ENCODE measurements at regions not wholly inside any gene's neighbourhood (a gene's known extent, or its start where the extent isn't known, plus 50 kb on each side); places are given as distances from the start of the nearest gene placed in this dataset.

DNA sequence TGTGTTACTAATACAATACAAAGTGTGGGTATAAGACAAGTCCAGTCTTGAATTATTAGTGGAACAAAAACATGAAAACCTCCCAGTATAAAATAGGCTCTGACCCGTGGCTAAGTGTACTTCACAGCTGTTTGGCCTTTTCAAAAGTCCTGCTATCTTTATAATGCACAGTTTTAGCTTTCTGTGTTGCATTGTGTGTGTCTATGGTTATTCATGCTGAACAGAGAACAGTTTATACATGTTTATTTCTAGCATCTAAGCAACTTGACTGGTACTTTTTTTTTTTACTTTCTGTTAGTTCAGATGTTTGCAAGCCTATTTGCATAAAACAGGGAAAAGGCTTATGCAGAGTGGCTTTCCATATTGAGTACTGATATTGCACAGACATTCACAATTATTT is 119.2 kb upstream of the CCN2 start:
- Histone ChIP-seq H3K36me3 (ENCODE audit: control insufficient read depth, insufficient read depth, low read length, severe bottlenecking) (no peaks in the 10 kb centered on the region), H3K4me3 (ENCODE audit: low read length) (no peak overlapping the region), H3K9me3 (ENCODE audit: control insufficient read depth, low read length) (no peaks in the 10 kb centered on the region), H3K27me3 (replicated peaks; ENCODE audit: control insufficient read depth, insufficient read depth, low read length) (no peaks in the 10 kb centered on the region), H3K9ac (ENCODE audit: low read length) (no peak overlapping the region), H3K4me1 (ENCODE audit: control insufficient read depth, insufficient read depth, low read length) (peaks cover 8% of the 10 kb centered on the region)
- DNase-seq (ENCODE audit: low read depth): no peak

DNA sequence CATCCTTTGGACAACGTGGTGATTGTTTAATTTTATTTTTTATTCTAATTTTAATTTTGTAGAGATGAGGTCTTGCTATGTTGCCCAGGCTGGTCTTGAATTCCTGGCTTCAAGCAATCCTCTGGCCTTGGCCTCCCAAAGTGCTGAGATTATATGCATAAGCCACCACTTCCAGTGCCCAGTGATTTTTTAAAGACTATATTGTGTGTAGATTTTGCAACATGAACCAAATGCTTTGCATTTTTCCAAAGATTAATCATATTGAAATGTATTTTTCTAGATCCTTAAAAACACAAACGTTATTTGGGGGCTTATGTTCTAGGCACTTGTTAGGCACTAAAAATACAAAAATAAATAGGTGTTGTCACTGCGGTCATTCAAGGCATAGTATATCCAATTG is 117.6 kb upstream of the CCN2 start:
- Histone ChIP-seq H3K4me3 (ENCODE audit: low read length) (no peak overlapping the region), H3K36me3 (ENCODE audit: control insufficient read depth, insufficient read depth, low read length, severe bottlenecking) (no peaks in the 10 kb centered on the region), H3K9ac (ENCODE audit: low read length) (no peak overlapping the region), H3K4me1 (ENCODE audit: control insufficient read depth, insufficient read depth, low read length) (peaks cover 17% of the 10 kb centered on the region), H3K9me3 (ENCODE audit: control insufficient read depth, low read length) (no peaks in the 10 kb centered on the region), H3K27me3 (replicated peaks; ENCODE audit: control insufficient read depth, insufficient read depth, low read length) (no peaks in the 10 kb centered on the region)
- no peak for DNase-seq (ENCODE audit: low read depth)

DNA sequence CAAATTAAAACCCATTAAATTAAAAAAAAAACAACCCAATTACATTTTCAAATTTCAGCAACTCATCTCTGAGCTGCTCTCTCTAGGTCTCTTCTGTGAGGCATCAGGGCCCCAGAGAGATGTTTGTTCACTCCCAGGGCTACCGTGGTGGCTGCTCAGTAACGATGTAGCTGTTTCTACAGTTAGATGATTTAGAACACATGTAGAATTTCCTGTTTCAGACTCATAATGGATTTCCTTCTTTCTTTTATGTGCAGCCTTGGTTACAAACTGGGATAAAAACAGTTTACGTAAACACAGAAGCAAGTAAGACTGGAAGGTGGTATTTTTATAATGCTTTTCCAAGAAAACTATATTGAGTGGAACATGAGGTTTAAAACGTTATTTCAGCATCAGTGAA is 116.1 kb upstream of the CCN2 start:
- no peak for DNase-seq (ENCODE audit: low read depth)
- Histone ChIP-seq H3K36me3 (ENCODE audit: control insufficient read depth, insufficient read depth, low read length, severe bottlenecking) (no peaks in the 10 kb centered on the region), H3K9ac (ENCODE audit: low read length) (no peak overlapping the region), H3K27me3 (replicated peaks; ENCODE audit: control insufficient read depth, insufficient read depth, low read length) (no peaks in the 10 kb centered on the region), H3K4me3 (ENCODE audit: low read length) (no peak overlapping the region), H3K4me1 (ENCODE audit: control insufficient read depth, insufficient read depth, low read length) (peaks cover 20% of the 10 kb centered on the region), H3K9me3 (ENCODE audit: control insufficient read depth, low read length) (no peaks in the 10 kb centered on the region)

DNA sequence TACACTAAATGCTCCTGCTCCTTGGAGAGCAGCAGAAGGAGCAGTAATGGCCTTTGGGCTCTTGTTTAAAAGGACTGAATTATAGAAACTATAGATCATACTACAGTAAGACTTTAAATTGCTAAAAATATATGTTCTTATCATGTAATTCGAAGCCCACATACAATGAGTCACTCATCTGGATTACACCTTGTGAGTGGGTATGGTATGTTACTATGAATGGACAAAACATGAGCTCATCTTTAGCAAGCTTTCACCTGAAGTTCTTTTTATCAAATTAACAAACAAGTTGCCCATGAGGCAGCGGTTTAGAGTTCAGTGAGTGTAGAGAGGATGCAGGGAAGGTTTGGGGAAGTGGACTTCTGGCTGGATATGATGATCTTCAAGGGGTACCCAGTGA is 114.4 kb upstream of the CCN2 start:
- DNase-seq (ENCODE audit: low read depth): no peak
- no peaks in the 10 kb centered on the region for H3K27me3 ChIP-seq (replicated peaks; ENCODE audit: control insufficient read depth, insufficient read depth, low read length)
- no peak overlapping the region for H3K4me3 ChIP-seq (ENCODE audit: low read length)
- H3K4me1 ChIP-seq (ENCODE audit: control insufficient read depth, insufficient read depth, low read length): peaks cover 20% of the 10 kb centered on the region
- H3K9ac ChIP-seq (ENCODE audit: low read length): no peak overlapping the region
- no peaks in the 10 kb centered on the region for H3K9me3 ChIP-seq (ENCODE audit: control insufficient read depth, low read length)
- no peaks in the 10 kb centered on the region for H3K36me3 ChIP-seq (ENCODE audit: control insufficient read depth, insufficient read depth, low read length, severe bottlenecking)

DNA sequence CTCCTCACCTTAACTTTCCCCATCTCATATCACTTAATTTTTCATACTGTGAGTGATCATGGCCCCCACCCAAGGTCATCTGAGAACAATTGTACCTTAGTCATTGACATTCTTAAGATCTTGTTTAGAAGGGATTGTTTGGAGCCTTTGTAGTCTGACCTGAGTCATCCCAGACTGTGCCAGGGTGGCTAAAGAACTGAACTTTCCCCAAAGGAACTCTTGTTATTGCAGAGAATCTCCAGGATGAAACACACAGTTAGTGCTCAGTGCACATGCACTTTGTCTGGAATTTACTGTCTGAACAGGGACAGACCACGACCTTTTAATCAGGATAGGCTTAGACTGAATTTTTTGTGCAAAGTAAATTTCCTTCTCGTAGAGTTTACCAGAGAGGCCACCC is 112.6 kb upstream of the CCN2 start:
- no peak overlapping the region for H3K4me3 ChIP-seq (ENCODE audit: low read length)
- H3K9ac ChIP-seq (ENCODE audit: low read length): peak overlapping the region; percentile 20
- H3K27me3 ChIP-seq (replicated peaks; ENCODE audit: control insufficient read depth, insufficient read depth, low read length): no peaks in the 10 kb centered on the region
- no peaks in the 10 kb centered on the region for H3K36me3 ChIP-seq (ENCODE audit: control insufficient read depth, insufficient read depth, low read length, severe bottlenecking)
- H3K4me1 ChIP-seq (ENCODE audit: control insufficient read depth, insufficient read depth, low read length): peaks cover 20% of the 10 kb centered on the region
- no peaks in the 10 kb centered on the region for H3K9me3 ChIP-seq (ENCODE audit: control insufficient read depth, low read length)
- DNase-seq (ENCODE audit: low read depth): peak; percentile 64

DNA sequence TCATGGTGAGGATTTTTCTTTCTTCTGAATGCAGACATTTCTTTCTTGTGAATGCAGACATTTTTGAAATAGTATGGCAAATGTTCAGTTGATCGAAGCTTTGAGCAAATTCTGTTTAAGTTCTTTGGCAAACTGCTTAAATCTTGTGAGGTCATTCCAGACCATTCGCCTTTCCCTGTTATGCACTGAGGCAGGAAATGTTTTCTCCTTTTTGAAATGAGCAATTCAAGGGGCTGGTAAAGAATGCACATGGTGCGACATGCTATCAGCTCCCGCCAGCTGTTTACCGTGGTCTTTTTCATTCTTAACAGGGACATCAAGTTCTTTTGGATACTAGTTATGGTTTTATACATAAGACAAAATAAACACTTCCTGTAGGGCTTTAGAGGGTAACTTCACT is 112.0 kb upstream of the CCN2 start:
- Histone ChIP-seq H3K9me3 (ENCODE audit: control insufficient read depth, low read length) (no peaks in the 10 kb centered on the region), H3K9ac (ENCODE audit: low read length) (peak overlapping the region; percentile 20), H3K27me3 (replicated peaks; ENCODE audit: control insufficient read depth, insufficient read depth, low read length) (no peaks in the 10 kb centered on the region), H3K4me1 (ENCODE audit: control insufficient read depth, insufficient read depth, low read length) (peaks cover 20% of the 10 kb centered on the region), H3K36me3 (ENCODE audit: control insufficient read depth, insufficient read depth, low read length, severe bottlenecking) (no peaks in the 10 kb centered on the region), H3K4me3 (ENCODE audit: low read length) (no peak overlapping the region)
- no peak for DNase-seq (ENCODE audit: low read depth)

DNA sequence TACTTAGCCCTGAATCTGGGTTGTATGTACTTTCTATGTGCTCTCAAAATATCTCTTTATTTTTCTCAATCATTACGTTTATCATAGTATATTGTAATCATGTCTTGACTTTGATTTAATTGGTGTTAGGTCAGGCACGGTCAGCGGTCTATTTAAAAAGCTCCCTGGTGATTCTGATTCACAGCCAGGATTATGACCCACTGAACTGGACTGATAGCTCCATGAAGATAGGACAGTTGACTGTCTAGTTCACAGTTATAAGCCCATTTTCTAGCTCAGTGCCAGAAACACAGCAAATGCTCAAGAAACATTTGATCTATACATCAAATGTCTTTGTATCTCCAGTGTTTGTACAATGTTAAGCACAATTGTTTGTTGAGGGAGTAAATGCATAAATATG is 111.5 kb upstream of the CCN2 start:
- H3K4me3 ChIP-seq (ENCODE audit: low read length): no peak overlapping the region
- no peak overlapping the region for H3K9ac ChIP-seq (ENCODE audit: low read length)
- peaks cover 20% of the 10 kb centered on the region for H3K4me1 ChIP-seq (ENCODE audit: control insufficient read depth, insufficient read depth, low read length)
- H3K27me3 ChIP-seq (replicated peaks; ENCODE audit: control insufficient read depth, insufficient read depth, low read length): no peaks in the 10 kb centered on the region
- no peaks in the 10 kb centered on the region for H3K36me3 ChIP-seq (ENCODE audit: control insufficient read depth, insufficient read depth, low read length, severe bottlenecking)
- H3K9me3 ChIP-seq (ENCODE audit: control insufficient read depth, low read length): no peaks in the 10 kb centered on the region
- no peak for DNase-seq (ENCODE audit: low read depth)

DNA sequence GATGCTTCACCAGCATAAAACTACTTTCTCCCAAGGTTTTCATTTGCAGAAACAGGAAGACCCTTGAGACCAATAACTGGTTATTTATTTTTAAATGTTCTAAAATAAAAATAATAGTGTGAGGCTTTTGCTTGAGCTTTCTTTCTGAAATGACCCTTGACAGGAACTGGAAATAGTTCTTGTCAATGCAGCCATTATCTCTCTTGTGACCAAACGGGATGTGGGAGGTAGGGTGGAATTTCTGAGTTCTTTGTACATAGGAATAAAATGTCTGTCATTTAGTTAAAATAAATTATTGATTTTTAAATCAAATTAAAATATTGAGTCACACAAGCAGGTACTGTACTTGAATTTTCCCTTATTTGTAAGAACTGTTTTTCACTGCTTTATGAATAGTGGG is 110.2 kb upstream of the CCN2 start:
- Histone ChIP-seq H3K4me1 (ENCODE audit: control insufficient read depth, insufficient read depth, low read length) (peaks cover 16% of the 10 kb centered on the region), H3K27me3 (replicated peaks; ENCODE audit: control insufficient read depth, insufficient read depth, low read length) (no peaks in the 10 kb centered on the region), H3K9me3 (ENCODE audit: control insufficient read depth, low read length) (peaks cover 3% of the 10 kb centered on the region), H3K4me3 (ENCODE audit: low read length) (no peak overlapping the region), H3K36me3 (ENCODE audit: control insufficient read depth, insufficient read depth, low read length, severe bottlenecking) (no peaks in the 10 kb centered on the region), H3K9ac (ENCODE audit: low read length) (no peak overlapping the region)
- no peak for DNase-seq (ENCODE audit: low read depth)

DNA sequence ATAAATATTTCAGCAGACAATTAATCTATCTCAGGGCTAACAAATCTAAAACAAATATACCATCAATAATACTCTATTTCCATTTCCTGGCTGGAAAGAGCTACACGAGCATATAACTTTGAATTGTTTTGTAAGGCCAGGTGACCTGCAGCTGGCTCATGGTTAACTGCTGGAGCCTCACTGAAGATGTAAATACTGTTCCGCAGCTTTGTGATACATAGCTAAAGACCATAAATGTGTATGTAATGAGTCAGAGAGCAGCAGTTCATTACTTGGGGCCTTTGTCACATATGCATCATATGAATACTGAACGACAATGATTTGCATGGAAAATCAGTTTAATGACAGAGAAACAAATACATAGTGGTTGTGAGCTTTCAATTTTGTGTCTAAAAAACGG is 109.4 kb upstream of the CCN2 start:
- H3K36me3 ChIP-seq (ENCODE audit: control insufficient read depth, insufficient read depth, low read length, severe bottlenecking): no peaks in the 10 kb centered on the region
- no peak overlapping the region for H3K4me3 ChIP-seq (ENCODE audit: low read length)
- H3K9me3 ChIP-seq (ENCODE audit: control insufficient read depth, low read length): peaks cover 3% of the 10 kb centered on the region
- H3K9ac ChIP-seq (ENCODE audit: low read length): no peak overlapping the region
- peak; percentile 67 for DNase-seq (ENCODE audit: low read depth)
- H3K4me1 ChIP-seq (ENCODE audit: control insufficient read depth, insufficient read depth, low read length): peaks cover 16% of the 10 kb centered on the region
- no peaks in the 10 kb centered on the region for H3K27me3 ChIP-seq (replicated peaks; ENCODE audit: control insufficient read depth, insufficient read depth, low read length)

DNA sequence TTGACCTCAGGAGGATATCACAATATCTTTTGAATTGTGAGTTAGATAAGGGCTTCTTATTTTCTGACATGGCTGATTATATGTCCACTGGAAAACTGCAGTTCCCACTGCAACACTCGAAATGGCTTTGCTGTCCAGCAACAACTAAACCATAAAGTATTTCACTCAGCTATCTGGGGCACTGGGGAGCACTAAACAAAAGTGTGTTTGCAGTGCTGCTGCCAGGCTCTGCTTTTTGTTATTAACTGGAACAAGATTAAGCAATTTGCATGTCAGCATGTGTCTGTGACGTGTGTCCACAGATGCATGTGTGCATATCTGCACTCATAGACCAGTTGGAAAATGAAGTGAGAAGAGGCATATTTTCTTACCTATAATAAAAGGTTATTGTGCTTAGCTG is 107.8 kb upstream of the CCN2 start:
- H3K27me3 ChIP-seq (replicated peaks; ENCODE audit: control insufficient read depth, insufficient read depth, low read length): no peaks in the 10 kb centered on the region
- peaks cover 15% of the 10 kb centered on the region for H3K4me1 ChIP-seq (ENCODE audit: control insufficient read depth, insufficient read depth, low read length)
- no peak overlapping the region for H3K4me3 ChIP-seq (ENCODE audit: low read length)
- peaks cover 3% of the 10 kb centered on the region for H3K9me3 ChIP-seq (ENCODE audit: control insufficient read depth, low read length)
- no peaks in the 10 kb centered on the region for H3K36me3 ChIP-seq (ENCODE audit: control insufficient read depth, insufficient read depth, low read length, severe bottlenecking)
- DNase-seq (ENCODE audit: low read depth): no peak
- no peak overlapping the region for H3K9ac ChIP-seq (ENCODE audit: low read length)

DNA sequence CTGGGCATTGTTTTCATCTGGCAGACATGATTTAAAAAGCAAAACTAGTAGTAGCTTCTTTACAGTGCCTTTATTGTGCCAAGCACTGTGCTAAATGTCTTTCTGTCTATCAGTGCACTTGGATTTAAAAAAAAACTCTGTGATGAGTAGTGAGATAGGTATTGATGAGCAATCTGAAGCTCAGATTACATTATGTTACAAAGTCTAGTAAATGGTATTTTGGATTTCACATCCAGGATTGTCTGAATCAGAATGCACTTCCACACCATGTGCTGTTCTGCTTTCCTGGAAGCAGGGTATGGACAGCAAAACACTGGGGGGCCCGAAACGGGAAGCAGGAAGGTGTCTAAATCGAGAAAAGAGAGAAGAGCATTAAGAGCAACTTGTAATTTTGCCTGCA is 103.4 kb upstream of the CCN2 start:
- Histone ChIP-seq H3K27me3 (replicated peaks; ENCODE audit: control insufficient read depth, insufficient read depth, low read length) (no peaks in the 10 kb centered on the region), H3K4me3 (ENCODE audit: low read length) (no peak overlapping the region), H3K9me3 (ENCODE audit: control insufficient read depth, low read length) (peaks cover 3% of the 10 kb centered on the region), H3K4me1 (ENCODE audit: control insufficient read depth, insufficient read depth, low read length) (peaks cover 12% of the 10 kb centered on the region), H3K9ac (ENCODE audit: low read length) (no peak overlapping the region), H3K36me3 (ENCODE audit: control insufficient read depth, insufficient read depth, low read length, severe bottlenecking) (no peaks in the 10 kb centered on the region)
- peak; percentile 55 for DNase-seq (ENCODE audit: low read depth)

DNA sequence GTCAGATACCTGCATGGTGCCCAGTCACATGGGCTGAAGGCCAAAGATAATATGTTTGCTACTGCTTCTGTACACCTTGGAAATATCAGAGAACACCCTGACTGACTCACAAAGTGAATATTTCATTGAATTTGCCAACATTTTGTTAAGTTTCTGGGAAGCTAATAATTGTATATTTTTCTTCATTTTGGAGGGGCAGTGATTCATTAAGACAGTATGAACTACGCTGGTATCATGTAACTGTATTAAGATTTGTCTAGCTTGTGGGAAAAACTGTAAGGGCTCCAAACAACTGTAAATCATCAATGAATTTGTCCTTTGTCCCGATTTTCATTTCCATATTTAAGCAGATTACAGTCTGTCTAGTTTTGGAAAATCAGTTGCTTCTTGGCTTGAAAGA is 102.3 kb upstream of the CCN2 start:
- no peak overlapping the region for H3K9ac ChIP-seq (ENCODE audit: low read length)
- no peak overlapping the region for H3K4me3 ChIP-seq (ENCODE audit: low read length)
- H3K36me3 ChIP-seq (ENCODE audit: control insufficient read depth, insufficient read depth, low read length, severe bottlenecking): no peaks in the 10 kb centered on the region
- H3K4me1 ChIP-seq (ENCODE audit: control insufficient read depth, insufficient read depth, low read length): peaks cover 12% of the 10 kb centered on the region
- DNase-seq (ENCODE audit: low read depth): peak; percentile 44
- H3K9me3 ChIP-seq (ENCODE audit: control insufficient read depth, low read length): peaks cover 4% of the 10 kb centered on the region
- no peaks in the 10 kb centered on the region for H3K27me3 ChIP-seq (replicated peaks; ENCODE audit: control insufficient read depth, insufficient read depth, low read length)
